CD4-positive, alpha-beta T cell treated with Interleukin-1 beta for 1 hour (primary cell): ENCODE measurements at regions not wholly inside any gene's neighbourhood (a gene's known extent, or its start where the extent isn't known, plus 50 kb on each side); places are given as distances from the start of the nearest gene placed in this dataset.
"Not testable (repeated sequence)": the region's sequence is repeated elsewhere in the genome, so short reads cannot be mapped to it uniquely, and the experiment has no call there.

Experiments
- DNase-seq, 2 donors: peaks; one replicate each; pipeline ENCODE4 v3.0.0-alpha.2; 2020 to 2022

DNA sequence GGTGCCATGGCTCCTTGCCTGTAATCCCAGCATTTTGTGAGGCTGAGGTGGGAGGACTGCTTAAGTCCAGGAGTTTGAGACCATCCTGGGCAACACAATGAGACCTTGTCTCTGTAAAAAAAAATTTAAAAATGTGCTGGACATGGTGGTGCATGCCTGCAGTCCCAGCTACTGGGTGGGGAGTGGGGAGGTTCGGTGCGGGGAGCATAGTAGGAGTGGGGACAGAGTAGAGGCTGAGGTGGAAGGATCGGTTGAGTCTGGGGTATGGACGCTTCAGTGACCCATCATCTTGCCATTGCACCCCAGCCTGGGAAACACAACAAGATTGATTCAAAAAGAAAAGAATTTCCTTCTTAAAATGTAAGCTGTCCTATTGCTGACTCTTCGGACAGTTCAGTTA lies 1490.0 kb upstream of the GBE1 start:
- DNase-seq: no peak

DNA sequence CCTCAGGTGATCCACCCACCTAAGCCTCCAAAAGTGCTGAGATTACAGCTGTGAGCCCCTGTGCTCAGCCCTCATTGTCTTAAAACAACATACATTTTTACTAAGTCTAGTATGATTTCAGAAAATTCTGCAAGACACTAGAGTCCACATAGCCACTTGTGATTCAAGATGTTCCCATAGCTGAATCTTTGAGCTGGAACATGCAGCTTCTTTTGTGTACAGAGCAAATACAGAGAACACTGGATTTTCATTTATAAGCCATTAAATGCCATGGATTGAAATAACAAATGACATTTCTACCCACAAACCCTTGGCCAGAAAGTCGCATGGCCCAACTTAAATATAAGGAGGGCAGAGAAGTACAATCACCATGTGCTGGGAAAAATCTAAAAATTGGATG lies 1489.2 kb upstream of the GBE1 start:
- DNase-seq: no peak

DNA sequence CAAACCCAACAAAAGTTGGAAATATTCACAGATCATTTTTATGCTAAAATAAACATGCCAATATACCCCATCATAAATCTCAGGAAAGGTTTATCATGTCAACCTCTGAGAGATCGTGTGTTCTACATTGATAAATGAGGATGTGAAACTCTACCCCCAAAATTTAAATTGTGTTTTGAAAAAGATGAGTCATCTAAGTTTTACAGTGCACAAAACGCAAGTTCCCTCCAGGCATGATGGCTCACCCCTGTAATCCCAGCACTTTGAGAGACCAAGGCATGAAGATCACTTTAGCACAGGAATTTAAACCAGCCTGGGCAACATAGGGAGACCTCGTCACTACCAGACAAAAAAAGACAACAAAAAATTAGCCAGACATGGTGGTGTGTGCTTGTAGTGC lies 1487.0 kb upstream of the GBE1 start:
- DNase-seq: no peak

DNA sequence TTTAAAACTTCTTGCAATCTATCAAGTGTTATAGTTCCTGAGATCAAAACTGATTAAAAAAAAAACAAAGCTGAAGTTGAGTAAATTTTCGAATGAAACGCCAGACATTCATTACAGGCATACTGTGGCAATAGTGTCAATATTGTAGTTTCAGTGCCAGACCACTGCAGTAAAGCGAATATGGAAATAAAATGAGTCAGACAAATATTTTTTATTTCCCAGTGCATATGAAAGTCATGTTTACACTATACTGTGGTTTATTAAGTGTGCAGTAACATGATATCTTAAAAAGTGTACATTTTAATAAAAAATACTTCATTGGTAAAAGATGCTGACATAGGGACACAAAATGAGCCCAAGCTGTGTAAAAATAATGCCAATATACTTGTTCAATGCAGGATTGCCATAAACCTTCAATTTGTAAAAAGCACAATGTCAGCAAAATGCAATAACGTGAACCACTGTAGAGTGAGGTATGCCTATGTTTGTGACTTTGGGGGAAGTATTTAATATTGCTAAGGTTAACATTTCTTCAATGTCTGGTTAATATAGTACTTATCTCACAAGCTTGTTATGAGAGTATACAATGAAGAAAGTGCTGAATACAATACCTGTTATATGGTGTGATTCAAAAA lies 1473.9 kb upstream of the GBE1 start:
- DNase-seq: no peak

DNA sequence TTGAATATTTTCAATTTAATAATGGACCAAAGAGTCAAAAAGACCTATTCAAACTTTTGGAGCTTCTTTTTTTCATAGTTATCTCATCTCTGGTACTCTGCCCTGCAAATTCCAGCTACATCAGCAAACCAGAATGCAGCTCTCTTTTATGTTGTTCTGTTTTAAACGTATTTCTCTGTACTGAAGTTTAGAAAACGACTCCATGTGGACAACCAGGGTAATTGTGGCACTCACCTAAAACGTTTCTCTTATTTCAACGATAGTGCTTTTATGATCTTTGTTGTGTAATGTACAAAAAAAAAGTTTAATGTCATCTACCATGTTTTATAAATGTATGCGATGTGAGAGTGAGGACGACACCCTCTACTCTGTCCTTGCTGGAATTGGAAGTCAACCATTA lies 1472.3 kb upstream of the GBE1 start:
- no peak for DNase-seq

DNA sequence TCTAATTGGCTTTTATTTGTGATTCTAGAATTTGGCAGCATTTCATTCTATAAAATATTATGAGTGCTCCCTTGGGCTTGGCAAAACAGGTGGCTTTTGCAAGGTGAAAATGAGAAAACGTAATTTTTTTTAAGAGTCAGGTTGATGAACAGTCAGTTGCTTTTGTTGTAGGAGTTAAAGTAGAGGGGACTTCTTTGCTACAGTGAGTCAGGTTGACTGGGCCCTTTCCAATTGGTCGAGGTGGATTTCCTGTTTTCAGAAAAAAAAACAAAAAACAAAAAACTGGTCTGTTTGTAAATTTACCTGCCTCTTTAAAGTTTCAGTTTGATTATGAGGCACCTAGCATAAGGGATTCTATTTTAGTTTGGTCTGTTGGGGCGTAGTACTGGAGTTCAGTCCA lies 1469.4 kb upstream of the GBE1 start:
- no peak for DNase-seq

DNA sequence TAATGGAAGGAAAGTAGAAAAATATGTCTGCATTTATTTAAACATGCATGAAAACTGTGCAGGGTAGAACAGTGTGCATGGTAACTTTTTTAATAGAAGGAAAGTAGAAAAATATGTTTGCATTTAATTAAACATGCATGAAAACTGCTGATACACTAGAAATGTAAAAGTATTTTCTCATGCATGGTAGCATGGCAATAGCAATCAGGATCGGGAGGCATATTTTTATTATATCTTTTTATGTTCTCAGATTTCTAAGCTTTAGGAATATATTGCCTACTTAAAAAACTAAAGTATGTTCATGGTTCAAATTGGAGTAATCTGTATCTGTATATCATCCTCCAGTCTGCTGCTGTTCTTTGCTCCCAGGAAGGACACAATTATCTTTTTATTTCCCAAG lies 1468.9 kb upstream of the GBE1 start:
- DNase-seq: no peak

DNA sequence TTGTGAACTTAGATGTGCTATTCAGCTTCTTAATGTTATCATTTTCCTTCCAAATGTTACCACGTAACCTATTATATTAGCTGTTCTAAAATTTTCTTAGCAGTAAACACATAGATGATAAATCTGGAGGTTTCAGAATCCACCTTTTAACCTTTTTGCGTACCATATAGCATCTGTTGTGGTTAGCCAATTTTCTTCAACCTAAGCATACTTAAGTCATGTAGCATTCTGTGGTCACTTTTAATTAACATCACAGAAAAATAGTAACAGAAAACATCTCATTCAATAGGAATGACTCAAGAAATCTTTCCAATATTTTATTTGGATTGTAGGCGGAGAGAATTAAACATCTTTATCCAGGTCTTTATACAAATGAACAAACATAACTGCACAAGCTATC lies 1465.3 kb upstream of the GBE1 start:
- no peak for DNase-seq

DNA sequence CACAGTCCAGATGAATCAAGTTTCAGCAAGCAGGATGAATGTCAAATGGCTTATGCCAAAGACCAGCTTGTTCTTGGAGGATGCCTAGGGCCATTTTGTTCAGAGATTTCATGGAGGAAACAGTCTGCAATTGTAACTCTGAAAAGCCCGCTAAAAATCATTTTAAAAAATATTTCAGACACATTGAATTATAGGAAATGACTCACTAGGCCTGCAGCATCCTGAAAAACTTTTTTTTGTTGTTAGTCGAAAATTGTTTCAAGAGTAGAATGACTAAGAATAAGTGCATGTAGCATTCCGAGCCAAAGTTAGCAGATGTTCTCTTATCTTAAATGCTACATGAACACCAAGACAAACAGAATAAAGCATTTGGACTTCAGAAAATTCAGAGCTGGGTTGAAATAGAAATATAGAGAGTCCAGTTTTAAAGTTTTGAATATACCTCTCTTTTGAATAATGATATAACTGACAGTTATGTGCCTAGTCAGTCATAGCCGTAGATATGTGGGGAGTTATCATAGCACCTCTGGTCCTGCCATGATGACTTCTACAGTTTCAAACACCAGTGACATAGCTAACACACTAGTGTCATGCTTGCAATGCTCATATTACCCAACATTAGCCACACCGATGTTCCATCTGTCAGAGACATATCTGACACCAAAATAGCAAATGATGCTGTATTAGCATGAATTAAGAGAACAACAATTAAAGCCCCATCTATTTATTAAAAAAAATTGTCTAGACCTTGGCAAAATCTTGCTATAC lies 1462.8 kb upstream of the GBE1 start:
- no peak for DNase-seq

DNA sequence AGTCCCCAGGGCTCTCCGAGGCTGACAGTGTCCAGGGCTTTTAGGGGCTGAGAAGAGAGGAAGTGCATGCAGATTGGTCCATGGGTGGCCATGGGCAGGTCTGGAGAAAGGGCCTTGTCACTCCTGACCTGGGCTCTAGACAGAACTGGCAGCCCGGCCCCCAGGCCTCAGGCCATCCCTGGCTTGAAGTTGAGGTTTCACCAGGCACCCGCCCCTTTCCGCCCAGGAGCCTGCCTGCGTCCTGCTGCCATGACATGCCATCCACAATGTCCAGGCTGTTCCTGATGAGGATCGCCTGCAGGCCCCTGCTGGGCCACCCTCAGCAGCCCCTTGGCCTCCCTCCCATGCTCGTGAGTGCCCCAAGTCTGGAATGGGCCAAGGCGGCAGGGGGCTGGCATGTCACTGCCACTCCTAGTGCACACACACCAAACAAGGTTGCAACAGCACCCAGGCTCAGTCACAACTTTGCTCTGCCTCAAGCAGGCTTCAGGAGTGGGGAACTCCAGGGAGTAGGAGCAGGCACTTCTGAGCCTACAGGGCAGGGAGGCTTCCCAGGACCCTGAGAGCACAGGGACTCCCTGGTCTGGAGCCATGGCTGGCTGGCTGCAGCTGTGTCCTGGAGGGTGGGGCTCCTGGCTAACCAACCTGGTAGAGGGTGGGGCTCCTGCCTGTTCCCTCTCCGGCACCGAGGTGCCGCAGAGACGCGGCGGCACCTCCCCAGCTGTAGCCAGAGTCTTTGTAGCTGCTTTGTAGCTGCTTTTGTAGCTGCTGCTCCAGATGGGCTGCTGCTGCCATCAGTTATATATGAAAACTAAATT lies 1457.1 kb upstream of the GBE1 start:
- no peak for DNase-seq

DNA sequence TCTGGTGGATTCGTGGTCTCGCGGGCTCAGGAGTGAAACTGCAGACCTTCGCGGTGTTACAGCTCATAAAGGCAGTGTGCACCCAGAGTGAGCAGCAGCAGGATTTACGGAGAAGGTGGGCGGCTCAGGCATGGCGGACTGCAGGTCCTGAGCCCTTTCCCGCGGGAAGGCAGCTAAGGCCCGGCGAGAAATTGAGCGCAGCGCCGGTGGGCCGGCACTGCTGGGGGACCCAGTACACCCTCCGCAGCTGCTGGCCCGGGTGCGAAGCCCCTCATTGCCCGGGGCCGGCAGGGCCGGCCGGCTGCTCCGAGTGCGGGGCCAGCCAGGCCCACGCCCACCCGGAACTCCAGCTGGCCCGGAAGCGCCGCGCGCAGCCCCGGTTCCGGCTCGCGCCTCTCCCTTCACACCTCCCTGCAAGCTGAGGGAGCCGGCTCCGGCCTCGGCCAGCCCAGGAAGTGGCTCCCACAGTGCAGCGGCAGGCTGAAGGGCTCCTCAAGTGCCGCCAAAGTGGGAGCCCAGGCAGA lies 1456.2 kb upstream of the GBE1 start:
- DNase-seq: not testable (repeated sequence)

DNA sequence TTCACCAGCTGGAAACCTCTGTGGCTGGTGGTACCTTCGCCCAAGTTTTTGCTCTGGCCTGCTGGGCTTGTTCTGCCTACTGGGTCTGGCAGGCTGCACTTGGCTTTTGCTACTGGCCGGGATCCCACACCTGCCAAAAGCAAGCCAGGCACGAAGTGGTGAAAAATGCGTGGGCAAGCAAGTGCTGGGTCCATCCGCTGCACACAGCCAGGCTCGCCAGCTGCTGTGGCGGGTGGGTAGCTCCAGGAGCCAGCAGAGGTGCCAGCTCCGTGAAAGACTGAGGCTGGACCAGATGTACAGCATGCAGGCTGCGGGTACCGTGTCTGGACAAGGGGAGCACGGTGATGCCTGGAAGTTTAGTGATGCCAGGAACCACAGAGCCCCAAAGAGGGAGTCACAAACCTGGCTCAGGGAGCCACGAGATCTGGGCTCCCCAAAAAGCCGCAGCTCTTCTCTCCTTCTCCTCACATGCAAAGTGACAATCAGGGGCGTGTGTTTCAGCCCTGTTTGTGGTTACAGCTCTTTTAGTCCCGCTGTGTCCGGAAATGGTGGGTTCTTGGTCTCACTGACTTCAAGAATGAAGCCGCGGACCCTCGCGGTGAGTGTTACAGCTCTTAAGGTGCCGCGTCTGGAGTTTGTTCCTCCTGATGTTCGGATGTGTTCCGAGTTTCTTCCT lies 1455.6 kb upstream of the GBE1 start:
- DNase-seq: no peak

DNA sequence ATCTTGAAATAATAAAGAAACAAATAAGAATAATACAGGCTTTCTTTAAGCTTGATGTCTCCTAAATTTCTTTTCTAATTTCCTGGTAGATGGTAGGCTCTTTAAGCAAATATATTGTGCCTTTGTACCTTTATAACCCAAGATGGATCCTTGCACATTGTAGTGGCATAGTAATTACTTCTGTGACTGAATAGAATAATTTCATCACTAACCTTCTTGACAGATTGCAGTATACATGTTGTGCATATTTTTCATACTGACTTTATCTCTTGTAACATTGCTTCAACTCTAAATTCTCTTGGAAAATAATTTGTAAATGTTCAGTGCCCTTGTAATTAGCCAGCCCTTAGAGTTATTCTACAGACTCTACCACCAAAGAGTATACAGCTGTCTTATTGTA lies 1433.8 kb upstream of the GBE1 start:
- no peak for DNase-seq

DNA sequence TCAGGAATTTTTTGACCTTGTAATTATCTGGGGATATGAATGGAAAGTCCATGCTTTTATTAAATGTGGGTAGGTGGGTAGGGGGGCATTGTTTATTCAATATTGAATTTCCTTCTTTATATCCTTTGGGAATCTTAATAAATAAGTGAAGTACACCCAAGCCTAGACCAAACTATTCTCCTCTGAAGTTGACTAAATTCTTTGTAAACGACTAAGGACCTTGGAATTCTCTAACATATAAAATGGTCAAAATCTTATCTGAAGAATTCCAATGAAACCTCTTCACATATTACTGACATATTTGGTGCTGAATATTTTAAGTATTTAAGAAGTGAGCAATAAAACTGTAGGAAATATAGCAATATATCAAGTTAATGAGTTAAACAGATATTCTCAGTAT lies 1432.1 kb upstream of the GBE1 start:
- DNase-seq: no peak

DNA sequence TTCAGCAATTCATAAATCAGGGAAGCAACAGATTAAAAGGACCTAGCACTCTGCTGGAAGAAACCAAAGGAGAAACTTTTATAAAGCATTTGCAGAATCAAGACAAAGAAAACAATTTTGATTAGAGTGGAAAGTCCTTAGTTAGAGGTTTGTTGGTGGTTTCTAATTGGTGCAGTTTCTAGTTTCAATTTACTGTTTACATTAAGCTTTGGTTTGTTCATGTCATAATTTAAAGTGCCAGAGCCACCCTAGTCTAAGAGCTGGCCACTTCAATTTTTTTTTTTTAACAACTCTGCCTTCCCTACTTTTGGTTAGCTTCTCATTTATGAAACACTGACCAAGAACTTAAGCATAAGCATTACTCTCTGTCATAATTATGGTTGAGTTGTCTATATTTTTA lies 1428.2 kb upstream of the GBE1 start:
- DNase-seq: no peak

DNA sequence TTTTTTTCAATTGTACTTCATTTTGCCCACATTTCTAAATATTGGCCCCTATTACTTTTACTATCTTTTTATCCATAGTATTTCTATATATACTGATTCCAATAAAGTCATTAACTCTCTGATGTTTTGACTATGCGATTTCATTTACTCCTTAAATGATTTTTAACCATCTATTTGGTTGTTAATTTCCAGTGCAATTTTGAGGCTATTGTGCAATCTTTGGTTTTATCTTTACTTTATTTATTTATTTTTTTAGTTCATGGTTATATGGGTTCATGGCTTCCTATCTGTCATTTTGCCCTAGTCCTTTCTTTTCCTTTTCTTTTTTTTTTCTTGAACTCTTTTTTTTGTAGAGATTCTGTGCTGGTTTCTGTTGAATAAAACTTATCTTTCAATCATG lies 1408.0 kb upstream of the GBE1 start:
- no peak for DNase-seq

DNA sequence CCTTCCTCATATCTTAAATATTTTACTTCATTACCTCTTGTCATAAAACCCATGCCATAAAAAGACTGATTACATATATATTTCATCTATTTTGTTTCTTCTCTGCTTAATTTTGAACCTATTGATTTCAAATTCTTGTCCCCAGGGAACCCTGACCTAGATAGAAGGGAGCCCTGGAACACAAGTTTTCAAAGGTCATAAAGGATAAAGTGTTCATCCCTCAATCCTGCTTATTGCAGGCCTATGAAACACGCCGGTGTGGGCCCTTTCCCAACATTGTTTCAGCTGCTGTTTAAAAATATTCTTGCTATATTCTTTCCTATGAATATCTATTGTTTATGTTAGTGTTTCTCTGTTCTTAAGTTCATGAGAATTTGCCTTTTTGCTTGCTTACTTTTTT lies 1389.5 kb upstream of the GBE1 start:
- DNase-seq: no peak

DNA sequence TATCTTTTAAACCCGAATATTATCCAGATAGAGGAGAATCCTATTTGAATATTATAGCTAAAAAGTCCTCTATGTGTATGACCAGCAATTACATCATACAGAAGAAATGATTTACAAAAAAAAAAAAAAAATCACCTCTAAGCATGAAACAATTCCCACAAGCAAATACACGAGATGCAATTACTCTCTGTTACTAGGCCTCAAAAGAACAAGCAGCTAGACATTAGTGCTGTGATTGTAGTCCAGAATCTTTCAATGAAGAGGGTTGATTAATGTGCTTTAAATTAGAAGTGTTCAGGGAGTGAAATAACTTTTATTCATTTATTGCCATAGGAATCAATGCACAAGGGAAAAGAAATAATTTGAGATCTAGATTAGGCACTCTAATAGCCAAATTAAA lies 1379.5 kb upstream of the GBE1 start:
- no peak for DNase-seq

DNA sequence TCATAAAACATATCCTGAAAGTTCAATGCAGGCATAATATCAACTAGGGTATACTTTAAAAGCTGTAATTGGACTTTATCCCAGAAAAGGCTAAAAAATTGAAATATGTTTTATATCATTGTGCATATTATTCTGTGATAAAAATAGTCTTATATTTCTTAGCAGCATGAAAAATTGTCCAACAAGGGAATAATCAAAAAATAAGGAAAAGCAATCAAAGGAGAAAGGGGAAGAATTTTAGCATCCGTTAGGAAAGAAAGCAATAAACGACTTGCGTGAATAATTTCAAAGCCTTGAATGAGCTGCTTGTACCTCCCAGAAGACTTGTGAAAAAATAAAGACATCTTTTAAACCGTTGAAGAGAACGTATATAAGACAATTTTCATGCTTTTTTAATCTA lies 1369.8 kb upstream of the GBE1 start:
- no peak for DNase-seq

DNA sequence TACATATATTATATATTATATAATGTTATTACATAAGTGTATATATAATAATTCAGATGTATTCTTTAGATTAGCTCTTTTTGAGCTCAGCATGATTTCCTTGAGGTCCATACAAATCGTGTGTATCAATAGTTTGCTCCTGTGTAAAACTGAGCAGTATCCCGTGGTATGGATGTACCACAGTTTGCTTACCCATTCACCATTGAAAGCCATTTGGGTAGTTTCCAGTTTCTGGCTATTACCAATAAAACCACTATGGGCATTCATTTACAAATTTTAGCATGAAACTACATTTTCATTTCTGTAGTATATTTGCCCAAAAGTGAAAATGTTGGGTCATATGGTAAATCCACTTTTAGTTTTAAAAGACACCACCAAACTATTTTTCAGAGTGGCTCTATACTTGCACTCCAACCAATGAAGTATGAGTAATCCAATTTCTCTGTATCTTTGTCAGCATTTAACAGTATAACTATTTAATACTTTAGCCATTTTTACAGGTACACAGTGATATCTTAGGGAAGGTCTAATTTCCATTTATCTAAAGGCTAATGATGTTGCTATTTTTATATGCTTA lies 1361.4 kb upstream of the GBE1 start:
- DNase-seq: no peak

DNA sequence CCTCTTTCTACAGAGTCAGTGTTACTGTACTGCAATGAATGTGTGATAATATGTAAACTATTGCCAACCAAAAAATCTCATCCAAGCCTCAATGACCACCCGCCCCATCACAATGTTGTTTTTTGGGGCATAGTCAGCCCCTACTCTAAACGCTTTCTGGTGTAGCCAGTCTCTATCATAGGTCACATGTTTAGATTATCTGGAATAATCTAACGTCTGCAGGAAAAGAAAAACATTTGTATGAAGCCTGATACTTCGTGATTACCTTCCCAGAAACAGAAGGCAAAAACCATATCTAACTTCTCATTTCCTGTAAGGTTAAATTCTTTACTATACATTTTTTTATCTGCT lies 1331.8 kb upstream of the GBE1 start:
- no peak for DNase-seq

DNA sequence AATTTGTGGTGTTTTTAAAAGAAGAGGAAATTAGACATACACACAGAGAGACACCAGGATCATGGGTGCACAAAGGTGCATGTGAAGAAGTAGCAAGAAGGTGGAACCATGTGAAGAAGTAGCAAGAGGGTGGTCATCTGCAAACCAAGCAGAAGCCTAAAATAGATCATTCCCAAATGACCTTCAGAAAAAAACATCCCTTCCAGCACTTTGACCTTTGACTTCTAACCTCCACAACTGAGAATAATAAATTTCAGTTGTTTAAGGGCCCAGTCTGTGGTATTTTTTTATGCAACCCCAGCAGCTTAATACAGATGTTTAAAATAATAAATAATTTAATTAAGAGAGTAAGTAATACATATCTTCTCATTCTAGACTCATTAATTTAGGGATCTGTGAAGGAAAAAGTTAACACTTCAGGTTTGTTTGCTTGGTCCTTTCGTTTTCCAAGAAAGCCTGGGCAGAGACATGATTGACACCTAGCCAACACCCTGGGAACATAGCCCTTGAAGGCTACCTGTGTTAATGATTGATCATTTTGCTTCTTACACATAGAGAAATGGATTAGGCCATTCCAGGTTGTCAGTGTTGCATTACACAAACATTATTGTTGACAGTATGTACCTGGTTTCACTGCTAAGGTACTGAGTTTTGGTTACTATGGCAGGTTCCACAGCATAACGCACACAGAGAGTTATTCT lies 1331.2 kb upstream of the GBE1 start:
- DNase-seq: no peak
